SK-N-MC (cell line): ENCODE measurements at regions not wholly inside any gene's neighbourhood (a gene's known extent, or its start where the extent isn't known, plus 50 kb on each side); places are given as distances from the start of the nearest gene placed in this dataset.

Source experiments
- EZH2 ChIP-seq: fragments of 200-600 bp; sonication (generic); IDR thresholded peaks from one replicate; pipeline ENCODE4 v1.6.1; 2017; ENCODE audit warnings: antibody characterized with exemption
- FOXP2 ChIP-seq: optimal IDR thresholded peaks from 2 replicates; pipeline ENCODE3; 2011; ENCODE audit warnings: mild to moderate bottlenecking, moderate library complexity; ENCODE audit not compliant: insufficient read depth; ENCODE audit errors: extremely low read length, control extremely low read depth
- POLR2AphosphoS5 ChIP-seq: IDR thresholded peaks from 2 replicates; pipeline ENCODE4 v1.6.1; 2012; ENCODE audit warnings: mild to moderate bottlenecking, low read depth, low read length, borderline replicate concordance

- TF ChIP-seq EZH2 (no peak), POLR2AphosphoS5 (no peak), FOXP2 (no peak)
Observed at GRCh38 chr12:28096649-28097048, 93.6 kb upstream of the CCDC91 start.
